GM18511 (cell line): ENCODE measurements at regions not wholly inside any gene's neighbourhood (a gene's known extent, or its start where the extent isn't known, plus 50 kb on each side); places are given as distances from the start of the nearest gene placed in this dataset.

ENCODE experiments used
- ATAC-seq: cut with Tn5 transposase; IDR thresholded peaks from one replicate; pipeline ENCODE4 v1.9.1; 2021; ENCODE audit warnings: mild to moderate bottlenecking, moderate library complexity; ENCODE audit not compliant: unreplicated experiment

DNA sequence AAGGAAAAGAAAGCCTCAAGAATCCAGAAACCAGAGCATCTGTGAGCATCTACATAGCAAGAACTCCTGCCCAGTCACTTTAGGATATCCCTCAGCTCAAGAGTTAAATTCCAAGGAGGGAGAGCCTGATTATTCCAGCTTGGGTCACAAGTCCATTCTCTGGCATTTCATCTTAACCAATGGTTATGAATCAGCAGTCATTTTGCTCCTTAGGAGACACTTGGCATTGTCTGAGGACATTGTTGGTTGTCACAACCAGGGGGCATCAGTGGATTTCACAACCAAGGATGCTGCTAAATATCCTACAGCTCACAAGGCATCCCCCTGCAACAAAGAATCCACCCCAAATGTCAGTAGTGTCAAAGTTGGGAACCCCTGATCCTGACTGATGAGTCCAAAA, 51.0 kb upstream of the LMCD1 start:
- no peak for ATAC-seq

DNA sequence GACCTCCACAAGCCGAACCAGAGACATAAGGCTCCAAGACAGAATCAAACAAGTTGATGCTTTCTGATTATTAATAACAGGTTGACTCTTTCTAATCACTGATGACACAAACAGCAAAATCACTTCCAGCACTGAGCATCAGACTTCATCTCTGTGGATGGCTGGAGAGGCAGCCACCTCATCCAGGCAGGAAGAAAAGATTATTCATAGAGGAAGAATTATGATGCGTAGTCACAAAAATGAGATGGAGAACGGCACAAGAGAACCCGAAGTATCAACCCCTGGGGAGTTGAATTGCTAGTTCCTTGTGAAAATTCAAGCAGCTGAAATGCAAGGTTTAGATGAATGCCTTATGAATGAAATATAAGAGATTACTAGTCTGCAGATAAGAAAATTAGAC, 49.9 kb upstream of the LMCD1 start:
- ATAC-seq, result no peak
